ENCODE measurements at regions not wholly inside any gene's neighbourhood (a gene's known extent, or its start where the extent isn't known, plus 50 kb on each side); places are given as distances from the start of the nearest gene placed in this dataset.

DNA sequence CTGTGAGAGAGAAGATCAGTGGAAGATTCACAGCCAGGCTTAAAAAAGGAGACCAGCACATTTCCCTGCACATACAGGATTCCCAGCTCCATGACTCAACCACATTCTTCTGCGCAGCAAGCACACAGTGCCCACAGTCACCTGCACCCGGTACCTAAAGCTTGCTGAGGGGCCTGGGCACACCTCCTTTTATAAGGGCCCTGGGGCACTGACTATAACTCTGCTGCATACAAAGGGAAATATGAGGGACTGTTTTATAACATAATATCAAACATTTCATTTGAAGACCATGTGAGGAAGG lies 322.9 kb downstream of the DAD1 start:
- TF ChIP-seq ESRRG (CRISPR knock-in tag; IDR thresholded peaks at IDR 0.05) (no peak), PPARA (CRISPR knock-in tag; IDR thresholded peaks at IDR 0.05; ENCODE audit: borderline replicate concordance) (no peak), PATZ1 (CRISPR knock-in tag; IDR thresholded peaks at IDR 0.05; ENCODE audit: borderline replicate concordance) (no peak), CSDC2 (CRISPR knock-in tag; IDR thresholded peaks at IDR 0.05) (no peak), ZFP30 (CRISPR knock-in tag; IDR thresholded peaks at IDR 0.05) (no peak), TOX (CRISPR knock-in tag; IDR thresholded peaks at IDR 0.05; ENCODE audit: borderline replicate concordance) (no peak), SNAI2 (CRISPR knock-in tag; IDR thresholded peaks at IDR 0.05) (no peak), RARB (CRISPR knock-in tag; IDR thresholded peaks at IDR 0.05) (no peak), ZFP3 (CRISPR knock-in tag; IDR thresholded peaks at IDR 0.05) (no peak)
